GM19239 (cell line): ENCODE measurements at regions not wholly inside any gene's neighbourhood (a gene's known extent, or its start where the extent isn't known, plus 50 kb on each side); places are given as distances from the start of the nearest gene placed in this dataset.
"Not testable (repeated sequence)": the region's sequence is repeated elsewhere in the genome, so short reads cannot be mapped to it uniquely, and the experiment has no call there.

Experiments
- DNase-seq: peaks from one replicate; pipeline ENCODE4 v3.0.0; 2011; ENCODE audit warnings: low spot score; ENCODE audit not compliant: insufficient read length
- FAIRE-seq: peaks from 2 replicates; lab custom pipeline; 2011; peaks lifted over from hg19 to GRCh38; lab: Jason Lieb, UNC

DNA sequence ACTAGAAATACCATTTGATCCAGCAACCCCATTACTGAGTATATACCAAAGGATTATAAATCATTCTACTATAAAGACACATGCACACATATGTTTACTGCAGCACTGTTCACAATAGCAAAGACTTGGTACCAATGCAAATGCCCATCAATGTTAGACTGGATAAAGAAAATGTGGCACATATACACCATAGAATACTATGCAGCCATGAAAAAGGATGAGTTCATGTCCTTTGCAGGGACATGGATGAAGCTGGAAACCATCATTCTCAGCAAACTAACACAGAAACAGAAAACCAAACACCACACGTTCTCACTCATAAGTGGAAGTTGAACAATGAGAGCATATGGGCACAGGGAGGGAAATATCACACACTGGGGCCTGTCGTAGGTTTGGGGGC is 106.0 kb downstream of the SPATA18 start:
- not testable (repeated sequence) for FAIRE-seq, DNase-seq

- FAIRE-seq (no peak), DNase-seq (no peak)
Measured at GRCh38 chr4:52157641-52158316, 106.7 kb downstream of the SPATA18 start.

DNA sequence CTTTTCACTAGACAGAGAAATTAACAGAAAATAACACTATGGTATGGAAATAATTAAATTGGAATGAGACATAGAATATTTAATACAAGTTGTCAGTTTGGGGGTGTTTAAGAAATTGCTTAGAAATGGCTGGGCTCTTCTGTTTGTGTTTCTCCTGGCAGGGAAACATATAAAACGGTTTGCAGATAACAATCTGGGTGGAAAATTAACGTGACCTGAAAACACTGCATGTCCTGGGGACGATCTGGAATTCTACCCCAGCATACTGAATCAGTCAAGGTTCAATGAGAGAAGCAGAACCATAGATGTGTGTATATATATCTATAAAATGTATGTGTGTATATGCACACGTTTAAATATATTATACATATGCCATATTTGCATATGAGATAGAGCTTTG is 109.8 kb downstream of the SPATA18 start:
- FAIRE-seq (no peak), DNase-seq (no peak)

GRCh38 chr4:52164116-52164515 is 113.0 kb downstream of the SPATA18 start:
- DNase-seq (no peak), FAIRE-seq (no peak)

DNA sequence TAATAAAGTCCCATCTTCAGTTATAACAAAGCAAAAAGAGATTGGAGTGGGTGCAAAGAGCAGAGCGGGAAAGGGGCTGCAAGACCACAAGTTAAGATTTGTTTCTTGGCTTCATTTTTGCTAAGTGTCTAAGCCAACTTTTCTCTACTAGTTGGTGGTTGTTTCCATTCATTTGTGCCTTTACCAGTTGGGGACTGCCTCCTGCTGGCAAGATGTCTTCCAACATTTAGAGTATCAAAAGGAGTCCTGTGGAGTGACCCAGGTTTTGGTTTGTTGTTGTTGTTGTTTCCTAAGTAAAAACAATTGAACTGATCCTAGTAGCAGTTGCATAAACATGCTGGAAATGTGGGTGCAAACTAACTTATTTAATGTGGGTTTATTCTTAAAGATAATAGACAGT is 121.1 kb downstream of the SPATA18 start:
- FAIRE-seq (no peak), DNase-seq (no peak)

DNA sequence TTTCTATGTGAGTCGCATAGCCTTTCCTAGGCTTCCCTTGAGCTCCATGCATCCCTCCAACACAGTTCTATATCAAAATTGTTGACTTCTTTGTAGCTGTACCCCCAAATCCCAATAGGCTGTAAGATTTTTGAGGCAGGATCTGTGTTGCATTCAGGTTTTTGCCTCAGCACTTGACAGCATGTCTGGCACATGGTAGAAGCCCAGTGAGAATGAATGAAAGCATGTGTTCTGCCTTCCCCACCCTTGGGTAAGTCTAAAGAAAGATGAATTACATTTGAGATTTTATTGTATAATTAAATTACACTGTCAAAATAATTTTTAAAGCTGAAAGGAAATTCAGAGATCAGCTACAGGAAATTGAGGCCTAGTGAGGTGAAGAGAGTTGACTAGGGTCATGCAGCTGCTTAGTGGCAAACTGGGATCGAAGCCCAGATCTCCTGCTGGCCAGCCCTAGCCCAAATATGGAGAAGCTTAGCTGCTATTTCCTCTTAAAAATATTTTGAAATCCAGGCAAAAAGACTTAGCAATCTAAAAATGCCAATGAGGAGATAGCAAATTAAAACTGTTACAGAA is 122.5 kb downstream of the SPATA18 start:
- no peak for DNase-seq

DNA sequence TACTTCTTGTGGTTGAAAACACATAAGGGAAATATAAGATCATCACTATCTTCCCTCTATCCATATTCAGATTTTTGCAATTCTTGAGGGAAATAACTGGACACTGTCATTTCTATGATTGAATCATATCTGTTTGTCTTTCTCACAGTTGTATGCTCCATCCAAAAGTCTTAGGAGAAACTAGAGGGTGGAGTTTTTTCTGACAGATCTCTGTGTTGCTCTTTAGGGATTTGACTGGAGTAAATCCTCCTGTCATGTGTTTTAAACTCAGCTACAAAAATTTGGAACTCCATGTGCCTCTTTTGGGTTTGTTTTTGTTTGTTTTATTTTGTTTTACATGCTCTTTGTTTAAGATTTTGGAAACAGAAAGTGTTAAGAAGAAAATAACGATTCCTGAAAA is 136.5 kb downstream of the SPATA18 start:
- FAIRE-seq: no peak
- DNase-seq: no peak

More for the DNA sequence above, 122.5 kb downstream of the SPATA18 start:
- FAIRE-seq: no peak

DNA sequence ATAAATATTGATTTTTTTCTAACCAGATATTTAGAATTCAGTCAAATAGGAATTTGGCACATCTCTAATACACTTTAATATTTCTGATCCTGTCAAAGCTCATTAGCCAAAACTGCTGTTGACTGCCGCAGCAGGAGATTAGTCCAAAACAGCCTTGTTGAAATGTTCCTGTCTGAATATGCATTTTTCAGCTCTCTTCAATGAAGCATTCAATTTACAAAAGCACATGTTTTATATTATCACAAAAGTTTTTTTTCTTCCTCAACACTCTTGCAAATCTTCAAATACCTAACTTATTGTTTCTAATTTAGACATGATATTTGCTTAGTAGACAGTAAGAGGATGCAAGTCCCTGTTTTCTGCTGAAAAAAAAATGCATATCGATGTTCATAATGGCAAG is 140.9 kb downstream of the SPATA18 start:
- FAIRE-seq: no peak
- no peak for DNase-seq

GRCh38 chr4:52192721-52193135 is 141.6 kb downstream of the SPATA18 start:
- DNase-seq: no peak
- FAIRE-seq: no peak

DNA sequence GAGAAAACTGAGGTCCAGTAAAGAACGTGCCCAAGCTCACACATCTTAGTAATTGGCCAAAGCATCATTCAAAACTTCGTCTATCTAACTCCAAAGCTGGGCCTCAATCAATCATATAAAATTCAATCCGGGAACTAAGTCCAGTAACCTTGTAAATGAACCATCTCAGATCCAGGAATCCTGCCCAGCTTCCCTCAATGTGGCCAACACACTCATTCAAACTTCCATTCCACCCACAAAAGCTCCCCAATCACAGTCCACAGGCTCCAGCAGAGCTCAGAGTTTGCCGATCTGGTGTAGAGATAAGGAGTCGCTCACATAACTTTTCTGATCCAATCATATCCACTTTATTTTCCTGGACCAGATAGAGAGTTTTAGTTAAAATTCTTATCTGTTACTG is 144.8 kb downstream of the SPATA18 start:
- DNase-seq (no peak), FAIRE-seq (no peak)

DNA sequence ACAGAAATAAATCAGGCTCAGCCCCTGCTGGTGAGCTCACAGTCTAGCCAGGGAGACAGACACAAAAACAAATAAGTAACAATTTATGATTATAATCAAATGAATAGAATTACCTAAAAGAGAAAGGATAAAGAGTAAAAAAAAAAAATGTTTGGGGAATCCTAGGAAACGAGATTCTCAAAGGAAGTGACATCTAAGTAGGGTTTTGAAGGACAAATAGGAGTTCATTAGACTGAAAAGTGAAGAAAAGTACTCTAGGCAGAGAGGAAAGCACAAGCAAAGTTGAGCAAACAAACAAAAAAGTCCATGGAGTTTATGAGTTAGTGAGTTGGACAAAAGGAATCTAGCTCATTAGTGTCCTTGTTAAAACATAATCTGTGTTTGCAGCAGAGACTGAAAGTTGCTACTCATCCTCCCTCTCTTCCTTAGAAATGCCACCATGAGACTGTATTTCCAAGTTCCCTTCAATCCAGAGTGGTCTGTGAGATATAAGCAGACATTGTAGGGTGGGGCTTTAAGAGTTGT is 145.6 kb downstream of the SPATA18 start:
- FAIRE-seq (no peak), DNase-seq (no peak)

DNA sequence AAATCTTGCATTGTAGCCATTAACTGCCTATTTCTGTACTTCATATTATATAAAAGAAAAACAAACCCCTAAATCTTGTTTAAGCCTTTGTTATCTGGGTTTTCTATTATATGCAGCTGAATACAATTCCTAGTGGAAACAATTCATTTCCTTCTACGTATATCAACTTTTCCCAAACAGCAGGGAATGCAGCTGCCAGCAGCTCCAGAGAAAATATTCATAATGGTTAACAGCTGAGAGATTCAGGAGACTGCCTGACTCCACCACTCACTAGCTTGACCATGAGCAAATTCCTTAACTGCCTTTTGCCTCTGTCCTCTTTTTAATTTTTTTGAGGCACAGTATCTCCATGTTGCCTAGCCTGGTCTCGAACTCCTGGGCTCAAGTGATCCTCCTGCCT is 146.2 kb downstream of the SPATA18 start:
- DNase-seq (no peak), FAIRE-seq (no peak)

GRCh38 chr4:52198294-52198693 is 147.2 kb downstream of the SPATA18 start:
- FAIRE-seq (no peak), DNase-seq (no peak)

GRCh38 chr4:52199574-52200338 is 148.7 kb downstream of the SPATA18 start:
- DNase-seq: no peak
- no peak for FAIRE-seq

DNA sequence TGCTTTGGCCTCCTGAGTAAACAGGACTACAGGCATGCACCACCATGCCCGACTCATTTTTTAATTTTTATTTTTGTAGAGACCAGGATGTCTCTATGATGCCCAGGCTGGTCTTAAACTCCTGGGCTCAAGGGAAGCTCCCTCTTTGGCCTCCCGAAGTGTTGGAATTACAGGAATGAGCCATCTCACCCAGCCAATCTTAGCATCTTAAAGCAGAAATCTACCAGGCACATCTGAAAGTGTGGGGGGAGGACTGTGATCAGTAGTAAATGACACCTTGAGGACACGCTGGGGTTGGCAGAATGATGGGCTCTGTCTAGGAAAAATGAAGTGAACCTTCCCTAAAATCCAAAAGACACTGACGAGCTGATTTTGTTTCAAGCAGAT is 149.2 kb downstream of the SPATA18 start:
- no peak for FAIRE-seq
- DNase-seq: no peak

DNA sequence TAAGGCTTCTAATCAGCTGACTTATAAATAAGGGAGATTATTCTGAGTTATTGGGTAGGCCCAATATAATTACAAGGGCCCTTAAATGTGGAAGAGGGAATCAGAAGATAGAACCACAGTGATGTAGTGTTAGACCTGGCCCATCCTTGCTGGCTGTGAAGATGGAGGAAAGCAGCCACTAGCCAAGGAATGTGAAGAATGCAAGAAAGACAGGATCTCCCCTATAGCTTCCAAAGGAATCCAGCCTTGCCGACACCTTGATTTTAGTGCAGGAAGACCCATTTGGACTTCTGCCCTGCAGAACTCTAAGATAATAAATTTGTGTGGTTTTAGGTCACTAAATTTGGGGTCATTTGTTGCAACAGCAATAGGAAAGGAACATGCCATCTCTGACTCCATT is 150.6 kb downstream of the SPATA18 start:
- FAIRE-seq (no peak), DNase-seq (no peak)

DNA sequence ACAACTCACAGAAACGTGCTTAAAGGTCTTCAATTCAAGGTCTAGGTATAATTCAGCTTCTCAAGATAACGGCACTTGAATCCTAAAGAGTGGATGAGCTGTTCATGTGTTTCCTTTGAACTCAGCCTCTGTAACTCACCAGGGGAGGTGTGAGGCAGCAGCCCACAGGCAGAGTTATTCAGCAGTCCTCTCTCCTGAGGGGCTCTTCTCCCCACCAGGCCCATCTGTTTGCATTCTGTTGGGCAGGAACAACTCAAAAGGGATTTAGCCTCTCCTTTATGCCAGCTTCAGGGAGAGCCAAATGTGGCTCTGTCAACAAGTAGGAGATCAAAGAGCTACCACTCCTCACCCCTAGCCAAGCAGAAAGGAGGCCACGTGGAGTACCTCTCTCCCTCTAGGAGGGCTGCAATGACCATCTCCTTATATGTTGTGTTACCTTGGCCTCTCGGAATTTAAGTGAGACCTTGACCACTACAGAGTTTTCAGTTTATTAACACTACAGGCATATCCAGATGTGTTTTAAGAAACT is 151.2 kb downstream of the SPATA18 start:
- FAIRE-seq: no peak
- no peak for DNase-seq

DNA sequence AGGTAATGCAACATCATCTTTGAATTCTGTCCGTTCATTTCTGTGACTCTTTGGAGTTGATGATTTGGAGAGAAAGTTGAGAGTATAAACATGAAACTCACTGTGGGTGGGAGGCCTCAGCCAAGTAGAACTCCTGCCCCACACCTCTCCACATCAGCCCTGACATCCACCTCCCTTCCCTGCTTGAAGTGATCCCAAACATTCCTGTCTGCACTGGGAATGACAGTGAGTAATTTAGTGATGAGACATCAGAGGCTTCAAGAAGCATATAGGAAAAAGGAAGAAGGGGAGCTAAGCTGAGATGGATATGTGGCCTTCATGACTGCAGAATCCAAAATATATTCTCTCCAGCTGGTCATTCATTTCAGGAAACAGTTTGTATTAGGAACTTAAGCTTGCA is 151.8 kb downstream of the SPATA18 start:
- no peak for DNase-seq
- FAIRE-seq: no peak

DNA sequence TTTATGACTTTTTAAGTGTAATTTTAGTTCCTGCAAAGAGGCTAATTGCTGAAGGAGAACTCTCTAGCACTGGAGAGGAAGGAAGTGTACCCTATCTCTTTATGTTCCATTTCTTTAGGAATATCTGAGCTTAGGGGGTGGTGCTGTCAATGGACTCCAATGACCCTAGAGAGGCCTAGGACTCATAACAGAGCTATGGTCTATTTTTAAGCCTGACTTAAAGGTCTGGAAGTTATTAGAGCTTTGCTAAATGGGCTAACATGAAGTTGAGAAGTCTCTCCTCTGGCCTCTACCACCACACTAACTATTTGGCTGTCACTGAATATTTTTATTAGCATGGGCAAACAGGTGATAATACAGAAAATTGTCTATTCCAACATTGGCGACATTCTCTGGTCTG is 152.2 kb downstream of the SPATA18 start:
- FAIRE-seq: no peak
- no peak for DNase-seq

DNA sequence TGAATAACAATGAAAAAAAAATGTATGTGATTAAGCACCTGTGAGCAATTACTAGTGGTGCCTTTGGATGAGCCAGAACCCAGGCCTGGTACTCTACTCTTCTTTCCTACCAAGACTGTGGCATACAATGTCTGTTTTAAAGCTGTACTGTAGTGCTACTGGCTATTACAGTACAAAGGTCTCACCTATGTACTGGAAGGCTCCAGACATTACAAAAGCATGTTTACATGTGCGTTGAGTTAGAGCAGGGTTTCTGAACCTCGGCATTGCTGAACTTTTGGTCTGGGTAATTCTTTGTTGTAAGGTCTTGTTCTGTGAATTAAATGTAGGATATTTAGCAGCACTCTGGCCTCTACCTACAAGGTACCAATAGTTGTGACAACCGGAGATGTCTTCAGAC is 153.8 kb downstream of the SPATA18 start:
- DNase-seq (no peak), FAIRE-seq (no peak)

- not testable (repeated sequence) for DNase-seq, FAIRE-seq
Measured at GRCh38 chr4:52207146-52207545, 156.0 kb downstream of the SPATA18 start.
